Breast epithelium (tissue), 4 donors: ENCODE measurements at regions not wholly inside any gene's neighbourhood (a gene's known extent, or its start where the extent isn't known, plus 50 kb on each side); places are given as distances from the start of the nearest gene placed in this dataset.

Experiments
- DNase-seq, 2 donors: peaks; one replicate each; pipeline ENCODE4 v3.0.0-alpha.2; 2019; ENCODE audit warnings: low spot score in 2 of 2
- H3K27ac ChIP-seq, 2 donors: fragments of 200-600 bp; sonication (generic) in 1 of 2; one replicate each; pipeline ENCODE4 v1.5.1; 2016 to 2019; ENCODE audit warnings: mild to moderate bottlenecking in 1 of 2
- H3K27me3 ChIP-seq, 2 donors: fragments of 200-600 bp; sonication (generic) in 1 of 2; one replicate each; pipeline versions ENCODE4 v1.5.1 to v1.6.0; 2017 to 2019; ENCODE audit warnings: control low read depth in 1 of 2, mild to moderate bottlenecking in 1 of 2
- H3K36me3 ChIP-seq: fragments of 200-600 bp; one replicate; pipeline ENCODE4 v1.5.1; 2019
- H3K4me1 ChIP-seq, 2 donors: fragments of 200-600 bp; sonication (generic); one replicate each; pipeline ENCODE4 v1.5.1; 2016 to 2019; ENCODE audit warnings: control low read depth in 1 of 2
- H3K4me3 ChIP-seq, 3 donors: fragments of 200-600 bp; sonication (generic); 1 replicate in 2 of 3; 2 replicates in 1 of 3; pipeline ENCODE4 v1.5.1; 2016 to 2019; ENCODE audit warnings: mild to moderate bottlenecking in 3 of 3, moderate library complexity in 2 of 3
- H3K9me3 ChIP-seq, 2 donors: fragments of 200-600 bp; sonication (generic) in 1 of 2; one replicate each; pipeline ENCODE4 v1.5.1; 2016 to 2019; ENCODE audit warnings: control low read depth in 1 of 2
- POLR2A ChIP-seq: fragments of 450-650 bp; IDR thresholded peaks from one replicate; pipeline ENCODE4 v1.6.1; 2016; ENCODE audit warnings: antibody characterized with exemption, mild to moderate bottlenecking, moderate library complexity
- POLR2AphosphoS5 ChIP-seq, 3 donors: sonication (generic); formaldehyde crosslinking; IDR thresholded peaks; one replicate each; pipeline ENCODE4 v1.6.1; 2017; ENCODE audit warnings: antibody characterized with exemption in 3 of 3
- intact Hi-C: fragments of 100-400 bp; cut with DNase I; formaldehyde crosslinking; loops from one replicate; pipeline ENCODE4 v1.15.1; 2023; ENCODE audit warnings: low total_unique reads
- TF ChIP-seq, protein P1 (sequence below), 3 donors: fragments of 450-650 bp; IDR thresholded peaks; one replicate each; pipeline ENCODE4 v1.5.1; 2016 to 2017; ENCODE audit warnings: antibody characterized with exemption in 3 of 3, mild to moderate bottlenecking in 3 of 3, moderate library complexity in 3 of 3

DNA sequence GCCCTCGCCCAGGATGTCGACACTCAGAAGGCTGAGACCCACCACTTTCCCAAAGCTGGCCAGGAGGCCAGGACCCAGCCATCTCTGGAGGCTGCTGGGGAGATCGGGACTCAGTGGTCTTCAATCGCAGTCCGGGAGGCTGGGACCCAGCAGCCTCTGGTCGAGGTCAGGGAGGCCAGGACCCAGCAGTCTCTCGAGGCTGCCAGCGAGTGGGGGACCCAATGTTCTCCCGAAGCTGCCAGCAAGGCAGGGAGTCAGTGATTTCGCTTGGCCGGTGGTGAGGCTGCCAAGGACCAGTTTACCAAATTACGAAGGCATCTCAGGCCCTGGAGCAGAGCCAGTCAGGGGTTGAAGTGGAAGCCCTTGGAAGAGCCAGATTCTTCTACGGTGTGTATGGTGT, 181.6 kb downstream of the NAF1 start:
- intact Hi-C loops = no loop called here
- H3K27ac ChIP-seq = no peak overlapping the region
- H3K4me1 ChIP-seq = no peaks in the 10 kb centered on the region
- no peaks in the 10 kb centered on the region for H3K36me3 ChIP-seq
- no peak for DNase-seq
- H3K9me3 ChIP-seq = peaks cover 0 to 5% of the 10 kb centered on the region in 2 donors
- no peaks in the 10 kb centered on the region for H3K27me3 ChIP-seq
- TF ChIP-seq POLR2AphosphoS5 (IDR thresholded peaks at IDR 0.05) = no peak
- TF ChIP-seq, protein P1, sequence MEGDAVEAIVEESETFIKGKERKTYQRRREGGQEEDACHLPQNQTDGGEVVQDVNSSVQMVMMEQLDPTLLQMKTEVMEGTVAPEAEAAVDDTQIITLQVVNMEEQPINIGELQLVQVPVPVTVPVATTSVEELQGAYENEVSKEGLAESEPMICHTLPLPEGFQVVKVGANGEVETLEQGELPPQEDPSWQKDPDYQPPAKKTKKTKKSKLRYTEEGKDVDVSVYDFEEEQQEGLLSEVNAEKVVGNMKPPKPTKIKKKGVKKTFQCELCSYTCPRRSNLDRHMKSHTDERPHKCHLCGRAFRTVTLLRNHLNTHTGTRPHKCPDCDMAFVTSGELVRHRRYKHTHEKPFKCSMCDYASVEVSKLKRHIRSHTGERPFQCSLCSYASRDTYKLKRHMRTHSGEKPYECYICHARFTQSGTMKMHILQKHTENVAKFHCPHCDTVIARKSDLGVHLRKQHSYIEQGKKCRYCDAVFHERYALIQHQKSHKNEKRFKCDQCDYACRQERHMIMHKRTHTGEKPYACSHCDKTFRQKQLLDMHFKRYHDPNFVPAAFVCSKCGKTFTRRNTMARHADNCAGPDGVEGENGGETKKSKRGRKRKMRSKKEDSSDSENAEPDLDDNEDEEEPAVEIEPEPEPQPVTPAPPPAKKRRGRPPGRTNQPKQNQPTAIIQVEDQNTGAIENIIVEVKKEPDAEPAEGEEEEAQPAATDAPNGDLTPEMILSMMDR (IDR thresholded peaks at IDR 0.05) = no peak
- TF ChIP-seq POLR2A = no peak
- no peak overlapping the region for H3K4me3 ChIP-seq

DNA sequence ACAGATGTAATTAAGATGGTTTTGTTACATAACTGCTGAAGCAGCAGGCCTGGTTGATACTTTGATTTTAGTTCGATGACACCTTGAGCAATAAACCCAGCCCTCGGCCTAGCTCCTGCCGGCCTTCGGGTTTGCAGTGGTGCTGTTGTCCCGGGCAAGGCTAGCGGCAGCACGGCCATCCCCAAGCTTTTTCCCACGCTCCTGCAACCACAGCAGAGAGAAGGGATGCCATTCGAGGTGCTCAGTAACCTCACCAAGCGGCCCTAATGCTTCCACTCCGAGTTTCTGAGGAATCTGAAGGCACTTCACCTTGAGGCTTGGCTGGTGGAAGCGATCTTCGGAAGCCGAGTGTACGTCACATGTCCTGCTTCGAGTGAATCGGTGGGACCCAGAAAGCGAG, 182.1 kb downstream of the NAF1 start:
- TF ChIP-seq POLR2A (no peak), POLR2AphosphoS5 (IDR thresholded peaks at IDR 0.05) (no peak)
- TF ChIP-seq, protein P1 (IDR thresholded peaks at IDR 0.05) = no peak
- H3K4me3 ChIP-seq = no peak overlapping the region
- H3K27me3 ChIP-seq = no peaks in the 10 kb centered on the region
- no peaks in the 10 kb centered on the region for H3K4me1 ChIP-seq
- DNase-seq = no peak
- no peak overlapping the region for H3K27ac ChIP-seq
- intact Hi-C loops = no loop called here
- peaks cover 0 to 5% of the 10 kb centered on the region in 2 donors for H3K9me3 ChIP-seq
- no peaks in the 10 kb centered on the region for H3K36me3 ChIP-seq

DNA sequence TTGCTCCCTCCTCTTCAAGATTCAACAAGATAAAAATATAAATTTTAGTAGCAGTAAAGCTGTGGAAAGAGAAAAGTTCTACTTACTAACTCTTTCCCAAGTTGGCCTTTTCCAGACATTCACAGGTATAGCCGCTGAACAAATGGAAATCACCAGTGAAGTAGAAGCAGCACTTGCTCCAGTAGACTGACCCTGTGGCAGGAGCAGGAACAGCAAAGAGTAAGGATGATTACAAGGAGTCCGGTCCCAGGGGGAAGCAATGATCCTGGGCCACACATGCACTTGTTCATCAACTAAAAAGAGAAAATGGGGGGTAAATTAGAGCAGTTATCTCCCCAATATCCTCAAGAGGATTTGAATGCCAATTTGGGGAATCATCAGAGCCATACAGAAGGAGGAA, 184.9 kb downstream of the NAF1 start:
- intact Hi-C loops = no loop called here
- DNase-seq = no peak
- TF ChIP-seq, protein P1 (IDR thresholded peaks at IDR 0.05) = no peak
- no peak for TF ChIP-seq POLR2AphosphoS5 (IDR thresholded peaks at IDR 0.05)
- no peak for TF ChIP-seq POLR2A
- Histone ChIP-seq H3K27ac (no peak overlapping the region), H3K4me1 (no peaks in the 10 kb centered on the region), H3K4me3 (no peak overlapping the region), H3K27me3 (no peaks in the 10 kb centered on the region), H3K9me3 (peaks cover 0 to 5% of the 10 kb centered on the region in 2 donors), H3K36me3 (no peaks in the 10 kb centered on the region)

DNA sequence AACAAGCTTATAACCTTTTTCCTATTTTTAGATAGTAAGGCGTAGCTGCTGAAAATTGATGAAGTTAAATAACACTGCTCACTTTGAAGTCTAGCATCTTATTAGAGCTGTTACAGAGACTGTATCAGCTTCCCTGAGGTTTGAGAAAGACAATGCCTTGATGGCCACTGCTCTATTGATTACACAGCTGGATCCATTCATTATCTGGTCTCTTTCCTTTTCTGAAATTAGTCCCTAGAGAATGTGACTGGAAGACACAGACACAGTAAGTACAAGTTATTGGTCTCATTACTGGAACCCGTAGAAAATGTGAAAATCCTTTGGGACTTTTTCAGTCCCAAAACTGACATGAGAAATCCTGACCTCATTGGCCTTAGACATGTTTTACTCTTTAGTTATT, 188.3 kb downstream of the NAF1 start:
- no peaks in the 10 kb centered on the region for H3K4me1 ChIP-seq
- DNase-seq = no peak
- H3K9me3 ChIP-seq = peaks cover 0 to 5% of the 10 kb centered on the region in 2 donors
- TF ChIP-seq POLR2A (no peak), POLR2AphosphoS5 (IDR thresholded peaks at IDR 0.05) (no peak)
- TF ChIP-seq, protein P1 (IDR thresholded peaks at IDR 0.05) = no peak
- no peak overlapping the region for H3K27ac ChIP-seq
- intact Hi-C loops = no loop called here
- no peak overlapping the region for H3K4me3 ChIP-seq
- no peaks in the 10 kb centered on the region for H3K27me3 ChIP-seq
- no peaks in the 10 kb centered on the region for H3K36me3 ChIP-seq

DNA sequence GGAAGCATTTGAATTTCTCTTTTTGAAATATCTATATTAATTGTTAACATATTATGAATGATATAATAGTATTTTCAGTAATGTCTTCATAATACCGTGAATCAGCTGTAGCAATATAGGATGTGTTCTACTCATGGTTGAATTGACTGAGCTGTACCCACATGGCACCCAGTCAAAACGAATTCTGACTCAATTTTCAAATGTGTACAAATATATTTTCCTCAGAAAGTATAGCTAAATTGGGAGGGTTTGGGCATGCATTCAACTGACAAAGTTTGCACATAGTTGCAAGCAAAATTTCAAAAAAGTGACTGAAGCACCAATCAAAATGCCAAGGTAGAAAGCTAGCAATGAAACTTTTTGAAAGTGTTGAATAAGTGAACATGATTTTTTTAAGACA, 188.9 kb downstream of the NAF1 start:
- intact Hi-C loops = no loop called here
- H3K4me3 ChIP-seq = no peak overlapping the region

More for the DNA sequence above, 188.9 kb downstream of the NAF1 start:
- DNase-seq = no peak
- Histone ChIP-seq H3K27me3 (no peaks in the 10 kb centered on the region), H3K27ac (no peak overlapping the region), H3K9me3 (peaks cover 0 to 4% of the 10 kb centered on the region in 2 donors), H3K4me1 (no peaks in the 10 kb centered on the region), H3K36me3 (no peaks in the 10 kb centered on the region)
- TF ChIP-seq, protein P1 (IDR thresholded peaks at IDR 0.05) = no peak
- no peak for TF ChIP-seq POLR2A
- no peak for TF ChIP-seq POLR2AphosphoS5 (IDR thresholded peaks at IDR 0.05)
